ENCODE measurements at regions not wholly inside any gene's neighbourhood (a gene's known extent, or its start where the extent isn't known, plus 50 kb on each side); places are given as distances from the start of the nearest gene placed in this dataset.
"Not testable (repeated sequence)": the region's sequence is repeated elsewhere in the genome, so short reads cannot be mapped to it uniquely, and the experiment has no call there.

- no peak for DNase-seq
These were observed 341.1 kb downstream of the PDCD6IP start for GRCh38 chr3:34139566-34139965.

- DNase-seq = no peak
These were observed 342.2 kb downstream of the PDCD6IP start for GRCh38 chr3:34140616-34141015.

- no peak for DNase-seq
These were observed 343.5 kb downstream of the PDCD6IP start for GRCh38 chr3:34141841-34142337.

- no peak for DNase-seq
These were observed 347.4 kb downstream of the PDCD6IP start for GRCh38 chr3:34145796-34146195.

- no peak for DNase-seq
These were observed 348.2 kb downstream of the PDCD6IP start for GRCh38 chr3:34146596-34146995.

GRCh38 chr3:34150992-34151391 is 352.6 kb downstream of the PDCD6IP start:
- DNase-seq = no peak

GRCh38 chr3:34152656-34153055 is 354.2 kb downstream of the PDCD6IP start:
- no peak for DNase-seq

GRCh38 chr3:34155108-34155507 is 356.7 kb downstream of the PDCD6IP start:
- no peak for DNase-seq

GRCh38 chr3:34155666-34156065 is 357.2 kb downstream of the PDCD6IP start:
- DNase-seq = no peak

- no peak for DNase-seq
These were observed 359.1 kb downstream of the PDCD6IP start for GRCh38 chr3:34157491-34157890.

GRCh38 chr3:34159613-34160420 is 361.4 kb downstream of the PDCD6IP start:
- no peak for DNase-seq

- DNase-seq = not testable (repeated sequence)
These were observed 371.2 kb downstream of the PDCD6IP start for GRCh38 chr3:34169636-34170035.

- DNase-seq = no peak
These were observed 376.3 kb downstream of the PDCD6IP start for GRCh38 chr3:34174740-34175139.

GRCh38 chr3:34175636-34176176 is 377.3 kb downstream of the PDCD6IP start:
- no peak for DNase-seq

- no peak for DNase-seq
These were observed 378.3 kb downstream of the PDCD6IP start for GRCh38 chr3:34176723-34177122.

GRCh38 chr3:34178415-34178814 is 380.0 kb downstream of the PDCD6IP start:
- DNase-seq = no peak

GRCh38 chr3:34179716-34180115 is 381.3 kb downstream of the PDCD6IP start:
- DNase-seq = no peak

GRCh38 chr3:34180532-34180931 is 382.1 kb downstream of the PDCD6IP start:
- DNase-seq = no peak

- DNase-seq = no peak
These were observed 384.7 kb downstream of the PDCD6IP start for GRCh38 chr3:34183114-34183513.

- DNase-seq = no peak
These were observed 385.3 kb downstream of the PDCD6IP start for GRCh38 chr3:34183611-34184340.

- DNase-seq = no peak
These were observed 386.9 kb downstream of the PDCD6IP start for GRCh38 chr3:34185301-34185700.

GRCh38 chr3:34189133-34189532 is 390.7 kb downstream of the PDCD6IP start:
- DNase-seq = no peak

- no peak for DNase-seq
These were observed 398.5 kb downstream of the PDCD6IP start for GRCh38 chr3:34196914-34197313.

- DNase-seq = no peak
These were observed 399.9 kb downstream of the PDCD6IP start for GRCh38 chr3:34198309-34198708.

Data from 8988T (cell line).